NCI-H226 (cell line): ENCODE measurements at regions not wholly inside any gene's neighbourhood (a gene's known extent, or its start where the extent isn't known, plus 50 kb on each side); places are given as distances from the start of the nearest gene placed in this dataset.
"Not testable (repeated sequence)": the region's sequence is repeated elsewhere in the genome, so short reads cannot be mapped to it uniquely, and the experiment has no call there.

Source experiments
- DNase-seq: peaks from one replicate; pipeline ENCODE4 v3.0.0-alpha.2; 2015

DNA sequence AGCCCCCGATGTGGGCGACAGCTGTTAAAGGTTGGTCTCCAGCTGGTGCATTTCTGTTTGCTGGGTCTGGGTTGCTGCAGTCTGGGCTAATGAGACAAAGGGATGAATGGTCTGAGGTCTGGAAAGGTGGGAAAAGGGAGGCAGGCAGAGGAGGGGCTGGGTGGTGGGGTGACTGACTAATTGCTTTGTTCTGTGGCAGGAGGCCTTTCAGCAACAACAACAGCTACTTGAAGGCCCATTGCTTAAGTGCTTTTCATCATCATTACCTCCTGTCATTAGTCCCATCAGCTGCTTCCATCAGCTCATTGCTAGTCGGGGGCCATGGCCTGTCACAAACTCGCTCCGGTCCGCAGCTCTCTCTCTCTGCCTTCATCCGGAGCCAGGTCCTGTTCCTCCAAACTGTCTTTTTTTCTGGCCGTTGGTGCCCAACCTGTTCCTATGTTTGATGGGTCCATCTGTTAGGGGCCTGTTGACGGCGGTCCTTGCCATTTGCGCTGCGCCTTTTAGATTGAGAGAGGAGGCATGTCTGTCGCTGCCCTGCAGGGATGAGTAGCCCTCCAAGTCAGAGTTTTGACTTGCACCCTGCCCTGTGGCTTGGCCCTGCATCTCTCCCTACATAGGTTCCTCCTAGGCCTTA is 105.6 kb upstream of the PLXNA2 start:
- no peak for DNase-seq

DNA sequence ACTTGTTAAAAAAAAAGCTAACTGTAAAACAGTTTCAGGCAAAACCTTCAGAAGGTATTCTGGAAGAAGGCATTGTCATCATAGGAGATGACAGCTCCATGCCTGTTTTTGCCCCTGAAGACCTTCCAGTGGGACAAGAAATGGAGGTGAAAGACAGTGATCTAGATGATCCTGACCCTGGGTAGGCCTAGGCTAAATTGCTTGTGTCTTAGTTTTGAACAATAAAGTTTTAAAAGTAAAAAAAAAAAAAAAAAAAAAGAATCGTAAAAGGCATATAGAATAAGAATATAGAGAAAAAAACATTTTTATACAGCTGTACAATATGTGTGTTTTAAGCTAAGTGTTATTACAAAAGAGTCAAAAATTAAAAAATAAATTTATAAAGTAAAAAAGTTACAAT is 106.6 kb upstream of the PLXNA2 start:
- DNase-seq = no peak

GRCh38 chr1:208351838-208352237 is 107.7 kb upstream of the PLXNA2 start:
- DNase-seq = no peak

DNA sequence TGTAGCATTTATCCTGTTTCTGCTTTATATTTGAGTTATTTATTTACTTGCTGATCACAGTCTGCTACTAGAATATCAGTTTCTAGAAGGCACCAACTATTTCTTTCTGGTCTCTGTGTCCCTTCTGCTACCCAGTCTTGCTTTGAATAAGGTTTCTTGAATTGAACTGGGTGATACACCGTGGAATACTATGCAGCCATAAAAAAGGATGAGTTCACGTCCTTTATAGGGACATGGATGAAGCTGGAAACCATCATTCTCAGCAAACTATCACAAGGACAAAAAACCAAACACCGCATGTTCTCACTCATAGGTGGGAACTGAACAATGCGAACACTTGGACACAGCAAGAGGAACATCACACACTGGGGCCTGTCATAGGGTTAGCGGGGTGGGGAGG is 109.6 kb upstream of the PLXNA2 start:
- DNase-seq = not testable (repeated sequence)

GRCh38 chr1:208357644-208358507 is 113.7 kb upstream of the PLXNA2 start:
- DNase-seq = no peak

GRCh38 chr1:208358651-208359050 is 114.5 kb upstream of the PLXNA2 start:
- DNase-seq = no peak

GRCh38 chr1:208362011-208362410 is 117.8 kb upstream of the PLXNA2 start:
- DNase-seq = no peak

- no peak for DNase-seq
These were observed 122.4 kb upstream of the PLXNA2 start for GRCh38 chr1:208366559-208366958.

GRCh38 chr1:208369045-208369444 is 124.9 kb upstream of the PLXNA2 start:
- no peak for DNase-seq

DNA sequence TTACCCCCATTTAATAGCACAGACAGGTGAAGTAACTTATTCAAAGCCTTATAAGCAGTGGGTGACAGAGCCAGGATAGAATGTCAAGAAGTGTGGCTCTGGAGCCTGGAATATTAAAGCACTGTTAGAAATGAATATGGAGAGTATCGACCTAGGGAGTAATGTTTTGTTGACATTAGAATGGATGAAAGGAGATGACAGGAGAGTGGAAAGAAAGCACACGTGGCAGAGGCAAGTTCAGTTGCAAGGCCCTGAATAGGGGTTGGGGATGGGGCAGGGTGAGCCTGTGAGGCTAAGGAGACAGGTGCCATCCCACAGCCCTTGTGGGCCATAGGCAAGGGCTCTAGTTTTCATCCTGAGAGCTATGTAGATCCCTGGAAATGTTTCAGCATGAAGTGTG is 125.5 kb upstream of the PLXNA2 start:
- DNase-seq = no peak

DNA sequence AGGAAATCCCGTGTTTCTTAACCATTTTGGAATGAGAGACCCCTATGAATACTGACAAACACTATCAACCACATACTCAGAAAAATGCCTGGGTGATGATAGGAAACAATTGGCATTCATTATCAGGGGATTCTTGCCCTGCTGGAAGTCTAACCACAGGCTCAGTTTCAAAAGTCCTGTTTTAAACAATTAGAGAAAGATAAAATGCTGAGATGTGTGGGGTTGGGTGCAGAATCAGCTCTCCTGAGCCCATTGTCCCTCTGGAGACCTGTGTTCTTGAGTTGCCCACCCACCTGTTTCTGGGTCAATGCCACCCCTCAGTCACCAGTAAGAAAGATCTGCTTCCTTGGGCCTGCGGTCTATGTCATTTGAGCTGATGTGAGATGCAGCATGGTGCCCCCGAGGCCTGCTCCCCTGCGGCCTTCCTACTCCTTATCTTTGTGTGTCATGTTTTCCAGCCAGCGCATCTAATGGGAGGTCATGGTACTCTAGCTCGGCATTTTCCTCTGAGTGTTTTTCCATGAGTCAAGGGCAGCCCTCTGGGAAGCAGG is 130.3 kb upstream of the PLXNA2 start:
- DNase-seq = peak; percentile 79

- no peak for DNase-seq
These were observed 137.3 kb upstream of the PLXNA2 start for GRCh38 chr1:208381481-208381880.

DNA sequence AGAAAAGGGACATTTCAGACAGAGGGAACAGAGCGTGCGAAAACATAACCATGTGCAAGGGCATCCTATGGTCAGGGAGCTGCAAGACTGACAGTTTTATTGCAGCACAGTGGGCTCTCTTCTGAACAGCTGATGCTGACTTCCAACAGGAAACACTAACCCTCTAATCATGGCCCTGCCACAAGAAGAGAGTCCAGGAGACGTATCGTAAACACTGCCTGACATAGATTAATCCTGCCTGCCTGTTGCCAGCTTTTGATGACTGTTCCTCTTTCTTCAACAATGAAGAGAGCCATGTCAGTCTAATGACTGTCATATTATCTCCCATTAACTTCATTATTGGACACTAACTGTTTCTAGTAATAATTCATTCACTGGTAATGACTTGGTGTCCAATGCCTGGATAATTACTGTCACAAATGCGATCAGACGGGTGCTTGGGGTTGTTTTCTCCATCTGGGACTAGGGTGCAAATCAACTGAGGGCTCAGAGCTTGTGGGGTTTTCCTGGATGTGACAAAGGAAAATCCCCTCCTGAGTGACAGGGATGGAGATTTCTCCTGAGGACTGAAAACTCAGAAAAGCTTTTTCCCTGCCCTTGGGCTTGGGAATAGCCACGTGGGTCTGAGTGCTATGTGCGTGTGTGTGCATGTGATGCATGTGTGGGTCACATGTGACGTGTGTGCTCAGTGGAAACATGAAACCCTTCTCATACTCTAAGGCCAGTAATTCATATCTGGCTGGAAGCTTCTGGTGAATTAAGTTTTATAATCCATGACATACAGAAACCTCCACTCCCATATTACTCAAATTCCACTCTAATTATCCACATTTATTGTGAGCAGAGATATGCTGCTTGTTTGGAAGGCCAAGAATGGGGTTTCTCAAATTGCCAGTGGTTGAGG is 144.0 kb upstream of the PLXNA2 start:
- no peak for DNase-seq

DNA sequence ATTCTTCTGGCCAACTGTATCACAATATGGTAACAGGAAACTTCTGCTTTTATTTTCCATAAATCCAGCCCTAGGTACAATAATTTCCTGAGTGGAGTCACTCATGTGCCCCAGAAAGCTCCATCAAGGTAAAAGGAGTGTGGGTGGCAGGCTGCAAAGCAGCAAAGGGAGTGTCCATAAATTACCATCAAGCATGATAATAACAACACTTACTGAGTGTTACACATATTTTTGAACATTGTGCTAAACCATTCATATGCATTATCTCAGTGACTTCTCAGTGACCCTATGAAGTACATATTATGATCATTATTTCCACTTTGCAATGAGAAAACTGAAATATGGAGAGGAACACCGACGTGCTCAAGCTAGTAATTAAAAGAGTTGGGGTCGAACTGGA is 149.2 kb upstream of the PLXNA2 start:
- no peak for DNase-seq

- DNase-seq = no peak
These were observed 149.6 kb upstream of the PLXNA2 start for GRCh38 chr1:208393826-208394225.

DNA sequence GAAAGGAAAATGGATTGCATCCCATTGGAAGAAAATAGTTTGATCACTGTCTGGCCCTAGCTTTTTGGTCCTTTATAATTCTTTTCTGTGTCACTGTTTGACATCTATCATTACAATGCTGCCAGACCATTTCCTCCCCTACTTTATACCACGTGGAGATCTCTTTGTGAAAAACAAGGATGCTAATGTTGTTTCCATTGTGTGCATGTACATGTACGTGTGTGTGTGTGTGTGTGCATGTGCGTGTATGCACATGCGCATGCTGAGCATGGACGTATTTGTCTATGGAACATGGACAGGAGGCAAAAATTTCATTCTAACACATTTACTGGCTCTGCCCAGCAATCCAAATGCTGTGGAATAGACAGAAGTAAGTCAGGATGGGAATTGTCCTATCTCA is 153.1 kb upstream of the PLXNA2 start:
- no peak for DNase-seq

DNA sequence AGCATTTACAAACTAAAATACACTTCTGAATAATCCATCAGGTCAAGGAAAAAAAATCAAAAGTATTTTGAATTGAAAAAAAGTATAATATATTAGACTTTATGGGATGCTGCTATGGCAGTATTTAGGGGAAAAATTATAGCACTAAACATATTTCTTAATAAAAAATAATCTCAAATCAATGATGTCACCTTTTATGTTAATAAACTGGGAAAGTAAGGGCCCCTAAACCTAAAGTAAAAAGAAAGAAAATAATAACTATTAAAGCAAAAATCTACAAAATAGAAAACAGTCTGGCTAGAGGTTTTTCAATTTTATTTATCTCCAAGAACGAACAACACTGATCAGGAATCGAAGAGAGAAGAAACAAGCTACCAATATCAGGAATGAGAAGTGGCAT is 160.8 kb upstream of the PLXNA2 start:
- no peak for DNase-seq

DNA sequence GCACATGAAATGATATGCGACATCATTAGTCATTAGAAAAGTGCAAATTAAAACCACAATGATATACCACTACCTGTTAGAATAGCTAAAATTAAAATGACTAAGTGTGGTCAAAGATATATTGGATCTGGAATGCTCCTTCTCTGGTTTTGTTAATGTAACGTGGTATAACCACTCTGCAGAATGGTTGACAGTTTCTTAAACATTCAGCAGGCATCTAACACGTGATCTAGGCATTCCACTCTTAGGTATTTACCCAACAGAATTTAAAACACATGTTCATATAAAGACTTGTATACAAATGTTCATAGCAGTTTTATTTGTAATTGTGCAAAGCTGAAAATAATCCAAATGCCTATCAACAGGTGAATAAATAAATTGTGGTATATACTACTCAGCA is 165.0 kb upstream of the PLXNA2 start:
- no peak for DNase-seq

- no peak for DNase-seq
These were observed 166.2 kb upstream of the PLXNA2 start for GRCh38 chr1:208410409-208410808.

DNA sequence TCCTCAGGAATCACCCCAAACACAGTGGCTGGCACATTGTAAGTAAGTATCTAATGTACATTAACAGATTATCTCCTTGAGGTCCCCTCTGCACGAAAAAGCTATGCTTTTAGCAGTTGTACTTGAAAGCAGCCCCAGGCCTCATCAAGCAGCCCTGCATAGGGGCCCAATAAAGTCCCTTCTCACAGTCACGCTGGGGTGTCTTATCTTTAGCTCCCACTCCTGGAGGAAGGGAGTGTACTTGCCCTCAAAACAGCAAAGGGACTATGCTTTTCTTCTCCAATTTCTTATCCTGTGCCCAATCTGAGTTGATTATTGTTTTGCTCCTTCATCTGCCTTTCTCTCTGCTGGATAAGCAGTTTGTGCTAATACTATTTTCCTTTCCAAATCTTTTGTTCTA is 168.8 kb upstream of the PLXNA2 start:
- DNase-seq = no peak

- no peak for DNase-seq
These were observed 174.5 kb upstream of the PLXNA2 start for GRCh38 chr1:208418667-208419066.

DNA sequence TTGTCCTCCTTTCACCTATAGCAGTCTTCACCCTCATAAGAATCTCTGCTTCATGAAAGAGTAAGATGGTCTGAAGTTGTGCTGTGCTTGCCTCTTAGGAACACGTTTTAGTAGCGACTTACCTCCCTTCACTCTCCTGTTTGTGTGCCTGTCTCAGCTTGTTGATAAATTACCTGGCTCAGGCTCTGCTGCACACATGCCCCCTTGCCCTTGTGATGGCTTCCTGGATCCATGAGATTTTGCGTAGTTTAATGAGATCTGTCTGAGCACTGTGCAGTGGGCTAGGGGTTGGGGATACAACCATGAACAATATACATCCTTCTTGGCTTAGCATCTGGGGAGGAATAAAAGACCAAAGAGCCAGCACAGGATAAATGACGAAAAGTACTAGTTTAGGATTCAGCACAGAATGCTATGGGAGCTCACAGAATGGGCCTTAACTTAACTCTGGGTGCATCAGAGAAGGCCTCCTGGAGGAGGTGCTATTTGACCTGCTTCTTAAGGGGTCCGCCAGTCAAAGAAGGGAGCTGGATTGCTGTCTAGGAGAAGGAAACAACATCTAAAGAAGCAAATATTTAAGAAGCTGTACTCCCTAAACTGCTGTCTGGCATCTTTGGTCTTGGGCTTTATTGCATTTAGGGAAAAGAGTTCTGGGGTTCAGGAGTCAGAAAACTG is 175.7 kb upstream of the PLXNA2 start:
- no peak for DNase-seq

DNA sequence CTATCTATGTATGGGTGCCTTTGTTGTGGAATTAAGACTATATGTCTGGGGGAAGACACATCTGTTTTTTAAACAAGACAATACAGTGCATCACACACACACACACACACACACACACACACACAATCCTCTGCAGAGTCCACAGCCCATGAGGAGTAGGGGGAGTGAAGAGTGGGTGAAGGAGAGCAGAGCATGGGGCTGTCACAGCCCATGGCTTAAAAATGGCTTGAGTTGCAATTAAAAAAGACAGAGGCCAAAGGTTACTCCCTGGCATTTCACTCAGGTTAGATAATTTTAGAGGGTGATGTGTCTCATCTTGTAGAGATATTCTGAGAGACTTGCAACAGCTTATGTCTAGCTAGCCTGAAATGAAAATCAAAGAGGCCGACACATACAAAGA is 176.5 kb upstream of the PLXNA2 start:
- DNase-seq = no peak
